Spinal cord (tissue), 10 donors: ENCODE measurements at regions not wholly inside any gene's neighbourhood (a gene's known extent, or its start where the extent isn't known, plus 50 kb on each side); places are given as distances from the start of the nearest gene placed in this dataset. TPM values are rescaled to one million over a fixed set of nuclear protein-coding genes. Genes with fewer than 3 reads are reported as not detected.

ENCODE experiments used
- DNase-seq, 6 donors: peaks; one replicate each; pipeline versions ENCODE4 v3.0.0 to v3.0.0-alpha.2; 2013 to 2015; ENCODE audit warnings: low spot score in 6 of 6, low read depth in 4 of 6
- H3K27ac ChIP-seq: one replicate; pipeline ENCODE4 v1.5.1; 2013; ENCODE audit warnings: low read depth, low read length, control low read depth
- H3K27me3 ChIP-seq: one replicate; pipeline ENCODE4 v1.6.1; 2013; ENCODE audit warnings: low read length; ENCODE audit not compliant: control insufficient read depth, insufficient read depth
- H3K36me3 ChIP-seq: one replicate; pipeline ENCODE4 v1.6.1; 2013; ENCODE audit warnings: low read length; ENCODE audit not compliant: control insufficient read depth, insufficient read depth
- H3K4me1 ChIP-seq: one replicate; pipeline ENCODE4 v1.6.1; 2013; ENCODE audit warnings: low read length; ENCODE audit not compliant: control insufficient read depth, insufficient read depth
- H3K4me3 ChIP-seq: one replicate; pipeline ENCODE4 v1.5.1; 2013; ENCODE audit warnings: low read depth, low read length, control low read depth
- H3K9me3 ChIP-seq: one replicate; pipeline ENCODE4 v1.6.1; 2013; ENCODE audit warnings: low read length; ENCODE audit not compliant: control insufficient read depth, insufficient read depth
- WGBS: methylation state at CpG from one replicate; pipeline ENCODE4 v1.1.5; 2013; ENCODE audit warnings: missing lambda C conversion rate; ENCODE audit not compliant: insufficient coverage; 5-methylcytosine and 5-hydroxymethylcytosine counted together
- small RNA-seq: library from RNA; depleted of rRNA; stranded (forward); fragments of <200 nt; gene quantifications from one replicate; pipeline ENCODE3, GENCODE V24; 2014; ENCODE audit warnings: low replicate concordance
- donor health status: healthy.

DNA sequence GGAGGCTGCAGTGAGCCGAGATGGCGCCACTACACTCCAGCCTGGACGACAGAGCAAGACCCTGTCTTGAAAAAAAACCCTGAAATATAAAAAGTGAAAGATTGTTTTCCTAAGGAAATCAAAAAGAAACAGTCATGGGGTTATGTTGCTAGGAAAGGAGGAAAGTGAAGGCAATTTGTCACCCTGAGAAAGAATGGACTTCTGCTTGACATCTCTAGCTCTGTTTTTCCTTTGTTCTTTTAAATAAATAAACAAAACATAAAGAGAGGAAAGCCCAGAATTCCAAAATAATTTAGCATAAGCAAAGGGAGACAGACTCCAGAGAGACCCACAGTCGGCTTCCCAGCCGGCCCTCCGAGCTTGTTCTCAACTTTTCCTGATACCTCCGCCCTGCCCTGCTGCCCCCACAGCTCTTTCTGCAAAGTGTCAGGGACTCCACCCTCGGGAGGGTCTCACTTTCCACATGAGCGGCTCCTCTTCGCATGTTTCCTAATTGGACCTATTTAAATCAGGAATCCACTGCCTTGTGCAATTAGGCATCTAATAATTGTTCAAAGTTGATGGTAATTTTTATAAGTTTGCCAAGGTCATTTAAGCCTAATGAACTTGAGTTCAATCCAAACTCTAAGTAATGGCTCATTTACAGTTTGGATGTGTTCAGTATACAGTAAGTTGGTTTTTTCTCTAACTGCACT lies 49.8 kb upstream of the COPS8 start:
- Histone ChIP-seq H3K27me3 (no peaks in the 10 kb centered on the region), H3K36me3 (no peaks in the 10 kb centered on the region), H3K9me3 (no peaks in the 10 kb centered on the region), H3K4me1 (no peaks in the 10 kb centered on the region), H3K27ac (no peak overlapping the region), H3K4me3 (no peak overlapping the region)
- no peak for DNase-seq
- WGBS, result 54% methylated on average over 7 of the region's 10 CpGs

Small RNA genes lying in the stretch of these regions (small RNA-seq; reads per million reads assigned to genes)
- gene RNU6-1051P, result not detected
